MM.1S (cell line): ENCODE measurements at regions not wholly inside any gene's neighbourhood (a gene's known extent, or its start where the extent isn't known, plus 50 kb on each side); places are given as distances from the start of the nearest gene placed in this dataset.

ENCODE experiments used
- DNase-seq: peaks from one replicate; pipeline ENCODE4 v3.0.0-alpha.2; 2015
- H2AFZ ChIP-seq: fragments of 300-600 bp; sonication (generic); 2 replicates; pipeline ENCODE4 v1.6.0; 2016; ENCODE audit warnings: antibody characterized with exemption, low read length
- H3F3A ChIP-seq: fragments of 300-600 bp; sonication (generic); 2 replicates; pipeline ENCODE4 v1.6.1; 2016; ENCODE audit warnings: mild to moderate bottlenecking, antibody characterized with exemption, low read length, moderate library complexity, mixed read lengths; ENCODE audit not compliant: insufficient read depth
- H3K27ac ChIP-seq: fragments of 300-600 bp; sonication (generic); 2 replicates; pipeline ENCODE4 v1.5.1; 2016; ENCODE audit warnings: mild to moderate bottlenecking, low read length
- H3K27me3 ChIP-seq: fragments of 300-600 bp; sonication (generic); replicated peaks from 2 replicates; pipeline ENCODE4 v1.6.0; 2016; ENCODE audit warnings: low read length; ENCODE audit not compliant: insufficient read depth
- H3K36me3 ChIP-seq: fragments of 300-600 bp; sonication (generic); replicated peaks from 2 replicates; pipeline ENCODE4 v1.6.1; 2016; ENCODE audit warnings: mild to moderate bottlenecking, low read length, mixed read lengths; ENCODE audit not compliant: insufficient read depth
- H3K4me1 ChIP-seq: fragments of 300-600 bp; sonication (generic); 2 replicates; pipeline ENCODE4 v1.6.1; 2016; ENCODE audit warnings: low read length, mixed read lengths
- H3K4me2 ChIP-seq: fragments of 300-600 bp; sonication (generic); 2 replicates; pipeline ENCODE4 v1.6.0; 2016; ENCODE audit warnings: low read depth, low read length
- H3K4me3 ChIP-seq: fragments of 300-600 bp; sonication (generic); 2 replicates; pipeline ENCODE4 v1.5.1; 2016; ENCODE audit warnings: low read length, mixed read lengths
- H3K79me2 ChIP-seq: fragments of 300-600 bp; sonication (generic); 2 replicates; pipeline ENCODE4 v1.6.1; 2016; ENCODE audit warnings: mixed run types, low read length, mixed read lengths
- H3K9ac ChIP-seq: fragments of 300-600 bp; sonication (generic); 2 replicates; pipeline ENCODE4 v1.6.1; 2016; ENCODE audit warnings: low read length, mixed read lengths
- H3K9me2 ChIP-seq: fragments of 300-600 bp; sonication (generic); replicated peaks from 2 replicates; pipeline ENCODE4 v1.6.1; 2016; ENCODE audit warnings: mild to moderate bottlenecking, low read length, mixed read lengths; ENCODE audit not compliant: insufficient read depth
- H3K9me3 ChIP-seq: fragments of 300-600 bp; sonication (generic); replicated peaks from 2 replicates; pipeline ENCODE4 v1.6.1; 2016; ENCODE audit warnings: mild to moderate bottlenecking, low read length, mixed read lengths; ENCODE audit not compliant: insufficient read depth
- H4K20me1 ChIP-seq: fragments of 300-600 bp; sonication (generic); 2 replicates; pipeline ENCODE4 v1.6.1; 2016; ENCODE audit warnings: mild to moderate bottlenecking, low read length, moderate library complexity, mixed read lengths; ENCODE audit not compliant: insufficient read depth
- CTCF ChIP-seq: fragments of 300-600 bp; sonication (generic); IDR thresholded peaks from 2 replicates; pipeline ENCODE4 v1.5.1; 2016; ENCODE audit warnings: antibody characterized with exemption, low read length, mixed read lengths
- EZH2 ChIP-seq: fragments of 300-600 bp; sonication (generic); optimal IDR thresholded peaks from 2 replicates; pipeline ENCODE3; 2017; ENCODE audit warnings: low read depth, mild to moderate bottlenecking, antibody characterized with exemption, low read length, mixed read lengths
- EZH2phosphoT487 ChIP-seq: fragments of 300-600 bp; sonication (generic); IDR thresholded peaks from 2 replicates; pipeline ENCODE4 v1.6.1; 2018; ENCODE audit warnings: antibody characterized with exemption, low read length

- H2AFZ ChIP-seq: no peak overlapping the region
- H3K79me2 ChIP-seq: no peaks in the 10 kb centered on the region
- no peak overlapping the region for H3K4me3 ChIP-seq
- no peak for TF ChIP-seq EZH2phosphoT487
- TF ChIP-seq EZH2: no peak
- TF ChIP-seq CTCF: no peak
- H3K36me3 ChIP-seq: no peaks in the 10 kb centered on the region
- H3K4me2 ChIP-seq: no peak overlapping the region
- H3K9ac ChIP-seq: no peak overlapping the region
- H4K20me1 ChIP-seq: no peaks in the 10 kb centered on the region
- no peak overlapping the region for H3K27ac ChIP-seq
- H3K4me1 ChIP-seq: no peaks in the 10 kb centered on the region
- H3K9me3 ChIP-seq: no peaks in the 10 kb centered on the region
- H3K27me3 ChIP-seq: no peaks in the 10 kb centered on the region
- H3K9me2 ChIP-seq: no peaks in the 10 kb centered on the region
- H3F3A ChIP-seq: no peaks in the 10 kb centered on the region
- no peak for DNase-seq
Measured at GRCh38 chr12:5242440-5242839, 189.5 kb upstream of the NTF3 start.

GRCh38 chr12:5243014-5243413 is 188.9 kb upstream of the NTF3 start:
- TF ChIP-seq EZH2phosphoT487 (no peak), CTCF (no peak), EZH2 (no peak)
- Histone ChIP-seq H3K79me2 (no peaks in the 10 kb centered on the region), H3K9me3 (no peaks in the 10 kb centered on the region)

GRCh38 chr12:5244513-5244972 is 187.4 kb upstream of the NTF3 start:
- Histone ChIP-seq H3K27ac (no peak overlapping the region), H3K36me3 (no peaks in the 10 kb centered on the region), H3K4me2 (no peak overlapping the region), H3F3A (no peaks in the 10 kb centered on the region), H3K79me2 (no peaks in the 10 kb centered on the region), H3K27me3 (no peaks in the 10 kb centered on the region), H3K9me3 (no peaks in the 10 kb centered on the region), H3K4me3 (no peak overlapping the region), H3K9me2 (no peaks in the 10 kb centered on the region), H2AFZ (no peak overlapping the region), H3K4me1 (no peaks in the 10 kb centered on the region), H3K9ac (no peak overlapping the region), H4K20me1 (no peaks in the 10 kb centered on the region)
- TF ChIP-seq EZH2phosphoT487 (no peak), CTCF (no peak), EZH2 (no peak)
- DNase-seq: no peak

More at GRCh38 chr12:5243014-5243413, 188.9 kb upstream of the NTF3 start:
- Histone ChIP-seq H3K9ac (no peak overlapping the region), H3K4me3 (no peak overlapping the region), H3K4me1 (no peaks in the 10 kb centered on the region), H3F3A (no peaks in the 10 kb centered on the region), H4K20me1 (no peaks in the 10 kb centered on the region), H3K36me3 (no peaks in the 10 kb centered on the region), H3K9me2 (no peaks in the 10 kb centered on the region), H2AFZ (no peak overlapping the region), H3K4me2 (no peak overlapping the region), H3K27ac (no peak overlapping the region), H3K27me3 (no peaks in the 10 kb centered on the region)
- no peak for DNase-seq
